HL-60 (cell line): ENCODE measurements at regions not wholly inside any gene's neighbourhood (a gene's known extent, or its start where the extent isn't known, plus 50 kb on each side); places are given as distances from the start of the nearest gene placed in this dataset.
A peak's percentile ranks its signal among the peaks of the same experiment; 100 is the strongest.

ENCODE experiments used
- DNase-seq, 2 experiments: peaks; one replicate each; pipeline ENCODE4 v3.0.0-alpha.2; 2010 to 2020; ENCODE audit warnings: low read depth in 1 of 2, low spot score in 1 of 2
- H3K27ac ChIP-seq: fragments of 250-450 bp; sonication (Bioruptor Pico); replicated peaks from 2 replicates; pipeline ENCODE4 v1.5.1; 2020; ENCODE audit warnings: mild to moderate bottlenecking, moderate library complexity
- H3K27me3 ChIP-seq: fragments of 250-450 bp; sonication (Bioruptor Pico); 2 replicates; pipeline ENCODE4 v1.5.1; 2021; ENCODE audit warnings: mild to moderate bottlenecking, moderate library complexity; ENCODE audit not compliant: insufficient read depth, poor library complexity, severe bottlenecking
- H3K4me3 ChIP-seq: replicated peaks from 2 replicates; pipeline ENCODE4 v1.5.1; 2011; ENCODE audit warnings: mild to moderate bottlenecking, control low read depth, low read length; ENCODE audit not compliant: insufficient read depth
- GABPA ChIP-seq: IDR thresholded peaks from 2 replicates; pipeline ENCODE4 v1.6.1; 2012; ENCODE audit warnings: low read depth
- POLR2AphosphoS5 ChIP-seq: IDR thresholded peaks from 2 replicates; pipeline ENCODE4 v1.6.1; 2012; ENCODE audit warnings: low read depth
- SPI1 ChIP-seq: IDR thresholded peaks from 2 replicates; pipeline ENCODE4 v1.6.1; 2012; ENCODE audit warnings: low read depth, mild to moderate bottlenecking, borderline replicate concordance
- TF ChIP-seq, protein P1 (sequence below): IDR thresholded peaks from 2 replicates; pipeline ENCODE4 v1.6.1; 2012; ENCODE audit warnings: low read depth; ENCODE audit not compliant: insufficient replicate concordance
- TF ChIP-seq, protein P2 (sequence below): IDR thresholded peaks from one replicate; pipeline ENCODE4 v1.5.1; 2011; ENCODE audit warnings: low read length, control low read depth, inconsistent platforms; ENCODE audit not compliant: insufficient read depth

GRCh38 chr13:40433577-40433976 is 232.9 kb downstream of the FOXO1 start:
- DNase-seq: peak in 1 of 2 experiments; percentile 42
- H3K27ac ChIP-seq: no peak overlapping the region
- no peaks in the 10 kb centered on the region for H3K27me3 ChIP-seq
- TF ChIP-seq SPI1 (no peak), GABPA (no peak), POLR2AphosphoS5 (no peak)
- TF ChIP-seq, protein P1, sequence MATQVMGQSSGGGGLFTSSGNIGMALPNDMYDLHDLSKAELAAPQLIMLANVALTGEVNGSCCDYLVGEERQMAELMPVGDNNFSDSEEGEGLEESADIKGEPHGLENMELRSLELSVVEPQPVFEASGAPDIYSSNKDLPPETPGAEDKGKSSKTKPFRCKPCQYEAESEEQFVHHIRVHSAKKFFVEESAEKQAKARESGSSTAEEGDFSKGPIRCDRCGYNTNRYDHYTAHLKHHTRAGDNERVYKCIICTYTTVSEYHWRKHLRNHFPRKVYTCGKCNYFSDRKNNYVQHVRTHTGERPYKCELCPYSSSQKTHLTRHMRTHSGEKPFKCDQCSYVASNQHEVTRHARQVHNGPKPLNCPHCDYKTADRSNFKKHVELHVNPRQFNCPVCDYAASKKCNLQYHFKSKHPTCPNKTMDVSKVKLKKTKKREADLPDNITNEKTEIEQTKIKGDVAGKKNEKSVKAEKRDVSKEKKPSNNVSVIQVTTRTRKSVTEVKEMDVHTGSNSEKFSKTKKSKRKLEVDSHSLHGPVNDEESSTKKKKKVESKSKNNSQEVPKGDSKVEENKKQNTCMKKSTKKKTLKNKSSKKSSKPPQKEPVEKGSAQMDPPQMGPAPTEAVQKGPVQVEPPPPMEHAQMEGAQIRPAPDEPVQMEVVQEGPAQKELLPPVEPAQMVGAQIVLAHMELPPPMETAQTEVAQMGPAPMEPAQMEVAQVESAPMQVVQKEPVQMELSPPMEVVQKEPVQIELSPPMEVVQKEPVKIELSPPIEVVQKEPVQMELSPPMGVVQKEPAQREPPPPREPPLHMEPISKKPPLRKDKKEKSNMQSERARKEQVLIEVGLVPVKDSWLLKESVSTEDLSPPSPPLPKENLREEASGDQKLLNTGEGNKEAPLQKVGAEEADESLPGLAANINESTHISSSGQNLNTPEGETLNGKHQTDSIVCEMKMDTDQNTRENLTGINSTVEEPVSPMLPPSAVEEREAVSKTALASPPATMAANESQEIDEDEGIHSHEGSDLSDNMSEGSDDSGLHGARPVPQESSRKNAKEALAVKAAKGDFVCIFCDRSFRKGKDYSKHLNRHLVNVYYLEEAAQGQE: no peak
- TF ChIP-seq, protein P2, sequence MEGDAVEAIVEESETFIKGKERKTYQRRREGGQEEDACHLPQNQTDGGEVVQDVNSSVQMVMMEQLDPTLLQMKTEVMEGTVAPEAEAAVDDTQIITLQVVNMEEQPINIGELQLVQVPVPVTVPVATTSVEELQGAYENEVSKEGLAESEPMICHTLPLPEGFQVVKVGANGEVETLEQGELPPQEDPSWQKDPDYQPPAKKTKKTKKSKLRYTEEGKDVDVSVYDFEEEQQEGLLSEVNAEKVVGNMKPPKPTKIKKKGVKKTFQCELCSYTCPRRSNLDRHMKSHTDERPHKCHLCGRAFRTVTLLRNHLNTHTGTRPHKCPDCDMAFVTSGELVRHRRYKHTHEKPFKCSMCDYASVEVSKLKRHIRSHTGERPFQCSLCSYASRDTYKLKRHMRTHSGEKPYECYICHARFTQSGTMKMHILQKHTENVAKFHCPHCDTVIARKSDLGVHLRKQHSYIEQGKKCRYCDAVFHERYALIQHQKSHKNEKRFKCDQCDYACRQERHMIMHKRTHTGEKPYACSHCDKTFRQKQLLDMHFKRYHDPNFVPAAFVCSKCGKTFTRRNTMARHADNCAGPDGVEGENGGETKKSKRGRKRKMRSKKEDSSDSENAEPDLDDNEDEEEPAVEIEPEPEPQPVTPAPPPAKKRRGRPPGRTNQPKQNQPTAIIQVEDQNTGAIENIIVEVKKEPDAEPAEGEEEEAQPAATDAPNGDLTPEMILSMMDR: no peak
- H3K4me3 ChIP-seq: no peak overlapping the region

DNA sequence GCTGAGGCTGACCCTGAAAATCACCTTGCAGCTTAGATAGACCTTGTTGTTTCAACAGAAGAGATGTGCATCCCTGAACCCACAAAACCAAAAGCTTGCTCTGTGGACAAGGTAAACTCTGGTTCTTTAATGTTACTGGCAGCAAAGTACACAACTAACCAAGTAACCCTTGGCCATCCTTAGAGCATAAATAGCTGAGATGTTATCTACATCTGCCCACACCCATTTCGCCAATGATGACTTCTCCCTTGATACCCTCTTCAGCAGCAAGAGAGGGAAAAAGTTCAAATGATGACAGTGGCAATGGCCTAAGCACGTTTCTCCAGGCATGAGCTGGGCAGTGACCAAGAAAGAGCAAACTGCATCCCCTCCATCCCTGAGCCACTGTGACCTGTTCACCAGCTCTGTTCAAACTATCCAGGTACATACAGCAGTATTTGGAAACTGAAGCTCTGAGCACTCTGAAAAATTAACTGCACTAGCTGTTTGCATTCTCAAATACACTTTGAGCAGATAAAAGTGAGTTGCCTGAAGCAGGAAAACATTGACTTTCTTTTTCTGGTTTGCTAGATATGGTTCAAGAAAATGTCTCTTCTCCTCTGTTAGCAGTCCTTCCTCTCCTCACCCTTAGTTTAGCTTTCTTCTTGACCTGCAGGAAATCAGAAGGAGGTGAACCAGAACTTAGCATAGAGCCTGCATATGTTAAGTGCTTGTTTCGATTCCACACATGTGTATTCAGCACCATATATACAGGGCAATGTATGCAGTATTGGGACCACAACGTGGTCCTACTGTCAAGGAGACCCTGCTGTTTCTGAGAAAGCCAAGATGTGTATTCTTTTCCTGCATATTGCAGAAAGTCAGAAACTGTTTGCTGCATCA is 231.7 kb downstream of the FOXO1 start:
- Histone ChIP-seq H3K4me3 (no peak overlapping the region), H3K27me3 (no peaks in the 10 kb centered on the region), H3K27ac (no peak overlapping the region)
- DNase-seq: no peak
- TF ChIP-seq, protein P2: no peak
- TF ChIP-seq, protein P1: no peak
- TF ChIP-seq POLR2AphosphoS5 (no peak), SPI1 (no peak), GABPA (no peak)

DNA sequence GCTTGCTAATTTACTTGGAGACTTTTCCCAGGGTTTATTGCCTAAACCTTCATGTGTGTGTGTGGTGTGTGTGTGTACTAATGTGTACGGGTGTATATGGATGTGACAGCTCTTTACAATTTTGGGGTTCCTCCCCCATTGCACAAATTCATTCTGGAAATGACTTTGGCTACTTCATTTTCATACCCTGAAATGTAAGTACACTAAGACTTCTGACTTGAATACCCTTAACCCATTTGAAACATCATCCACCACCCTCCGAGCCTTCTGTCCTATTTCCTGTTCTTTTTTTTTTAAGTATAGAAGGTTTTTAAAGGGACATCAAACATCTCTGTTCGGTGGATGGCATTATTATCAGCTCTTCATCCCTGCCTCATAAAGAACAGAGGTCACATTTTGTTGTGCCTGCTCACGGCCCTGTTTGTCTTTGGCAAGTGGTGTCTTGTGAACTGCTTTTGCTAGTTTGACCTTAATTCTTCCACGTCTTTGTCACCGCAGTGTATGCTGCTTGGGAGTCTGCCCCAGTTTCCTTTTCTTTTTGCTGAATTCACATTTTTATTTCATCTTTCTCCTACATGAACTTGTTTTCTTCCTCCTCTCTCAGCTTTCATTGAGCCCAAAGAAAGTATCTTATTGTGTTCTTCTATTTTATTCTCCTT is 228.3 kb downstream of the FOXO1 start:
- H3K27ac ChIP-seq: no peak overlapping the region
- no peaks in the 10 kb centered on the region for H3K27me3 ChIP-seq
- no peak for TF ChIP-seq POLR2AphosphoS5
- TF ChIP-seq SPI1: no peak
- TF ChIP-seq, protein P1: no peak
- TF ChIP-seq, protein P2: no peak
- no peak for TF ChIP-seq GABPA
- no peak overlapping the region for H3K4me3 ChIP-seq
- DNase-seq: no peak
